Kidney capillary endothelial cell (primary cell): ENCODE measurements at regions not wholly inside any gene's neighbourhood (a gene's known extent, or its start where the extent isn't known, plus 50 kb on each side); places are given as distances from the start of the nearest gene placed in this dataset.

Experiments used
- DNase-seq: peaks from one replicate; pipeline ENCODE4 v3.0.0-alpha.2; 2018; ENCODE audit warnings: low spot score

- DNase-seq: no peak
Observed at GRCh38 chr5:138665261-138665660, 88.0 kb upstream of the CTNNA1 start.

- DNase-seq: peak; percentile 26
Observed at GRCh38 chr5:138664276-138664943, 88.8 kb upstream of the CTNNA1 start.

- no peak for DNase-seq
Observed at GRCh38 chr5:138663561-138663960, 88.4 kb upstream of the HSPA9 start.

- no peak for DNase-seq
Observed at GRCh38 chr5:138663009-138663408, 87.8 kb upstream of the HSPA9 start.

GRCh38 chr5:138662599-138662998, 87.4 kb upstream of the HSPA9 start:
- DNase-seq: no peak

- DNase-seq: no peak
Observed at GRCh38 chr5:138661991-138662434, 86.8 kb upstream of the HSPA9 start.

GRCh38 chr5:138661291-138661960, 86.2 kb upstream of the HSPA9 start:
- no peak for DNase-seq

GRCh38 chr5:138660051-138660572, 84.9 kb upstream of the HSPA9 start:
- DNase-seq: no peak

- DNase-seq: no peak
Observed at GRCh38 chr5:138659561-138659960, 84.4 kb upstream of the HSPA9 start.

GRCh38 chr5:138659121-138659520, 83.9 kb upstream of the HSPA9 start:
- DNase-seq: no peak

GRCh38 chr5:138658676-138659075, 83.5 kb upstream of the HSPA9 start:
- no peak for DNase-seq

- no peak for DNase-seq
Observed at GRCh38 chr5:138657360-138657759, 82.2 kb upstream of the HSPA9 start.

- no peak for DNase-seq
Observed at GRCh38 chr5:138656916-138657315, 81.7 kb upstream of the HSPA9 start.

- peak; percentile 52 for DNase-seq
Observed at GRCh38 chr5:138655530-138656190, 80.5 kb upstream of the HSPA9 start.

- DNase-seq: no peak
Observed at GRCh38 chr5:138654281-138654867, 79.2 kb upstream of the HSPA9 start.

- no peak for DNase-seq
Observed at GRCh38 chr5:138653502-138653901, 78.3 kb upstream of the HSPA9 start.

- no peak for DNase-seq
Observed at GRCh38 chr5:138651767-138652117, 76.5 kb upstream of the HSPA9 start.

- DNase-seq: peak; percentile 16
Observed at GRCh38 chr5:138651058-138651766, 76.0 kb upstream of the HSPA9 start.

- DNase-seq: no peak
Observed at GRCh38 chr5:138650196-138650595, 75.0 kb upstream of the HSPA9 start.

- no peak for DNase-seq
Observed at GRCh38 chr5:138649775-138650174, 74.6 kb upstream of the HSPA9 start.

GRCh38 chr5:138649316-138649720, 74.1 kb upstream of the HSPA9 start:
- DNase-seq: no peak

- no peak for DNase-seq
Observed at GRCh38 chr5:138648841-138649240, 73.6 kb upstream of the HSPA9 start.
